HG03280 (cell line): ENCODE measurements at regions not wholly inside any gene's neighbourhood (a gene's known extent, or its start where the extent isn't known, plus 50 kb on each side); places are given as distances from the start of the nearest gene placed in this dataset.

Source experiments
- ATAC-seq: cut with Tn5 transposase; IDR thresholded peaks from one replicate; pipeline ENCODE4 v1.9.1; 2021; ENCODE audit warnings: mild to moderate bottlenecking, moderate library complexity; ENCODE audit not compliant: unreplicated experiment

DNA sequence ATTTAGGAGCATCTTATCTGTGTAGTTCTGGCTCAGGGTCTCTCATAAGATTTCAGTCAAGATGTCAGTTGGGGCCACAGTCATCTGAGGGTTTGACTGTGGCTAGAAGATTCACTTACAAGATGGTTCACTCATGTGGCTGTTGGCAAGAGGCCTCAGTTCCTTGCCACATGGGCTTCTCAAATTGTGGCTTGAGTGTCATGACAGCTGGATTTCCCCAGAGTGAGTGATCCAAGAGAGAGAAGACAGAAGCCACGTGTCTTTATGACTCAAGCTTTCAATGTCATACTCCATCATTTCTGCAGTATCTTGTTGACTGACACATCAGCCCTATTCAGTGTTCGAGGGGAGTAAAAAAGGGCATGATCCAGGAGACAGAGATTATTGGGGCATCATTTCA lies 131.3 kb upstream of the AP1S2 start:
- ATAC-seq, result no peak

DNA sequence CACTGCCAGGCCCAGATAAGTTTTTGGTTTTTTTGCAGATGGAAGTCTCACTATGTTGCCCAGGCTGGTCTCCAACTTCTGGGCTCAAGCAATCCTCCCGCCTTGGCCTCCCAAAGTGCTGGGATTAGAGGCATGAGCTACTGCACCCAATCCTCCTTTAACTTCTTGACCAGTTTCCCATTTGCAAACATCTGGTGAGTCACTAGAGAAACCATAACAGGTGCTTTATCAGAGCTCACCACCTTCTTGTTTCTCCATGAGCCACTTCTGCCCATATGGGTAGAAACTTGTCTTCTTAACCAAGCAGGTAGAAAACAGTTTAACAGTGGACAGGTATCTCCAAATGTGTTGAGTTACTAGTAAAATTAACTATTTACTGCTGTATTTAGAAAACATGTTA lies 128.4 kb upstream of the AP1S2 start:
- no peak for ATAC-seq

DNA sequence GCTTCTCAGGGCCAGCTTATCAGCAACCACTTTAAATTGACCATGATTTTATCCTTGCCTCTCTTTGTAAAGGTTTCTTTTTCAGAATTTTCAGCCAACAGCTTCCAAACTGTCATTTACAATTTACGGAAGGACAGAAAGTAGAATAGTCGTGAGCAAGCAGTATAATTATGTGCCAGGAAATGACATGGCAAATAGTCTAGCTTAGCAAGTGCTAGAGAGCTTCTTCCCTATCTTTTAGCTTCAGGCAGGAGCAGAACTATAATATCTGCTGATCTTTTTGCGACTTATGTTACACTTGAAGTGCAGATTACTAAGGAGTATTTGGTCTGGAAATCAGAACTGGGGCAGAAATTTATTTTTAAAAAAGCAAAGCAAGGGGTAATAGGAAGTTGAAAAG lies 123.0 kb upstream of the AP1S2 start:
- ATAC-seq, result no peak

DNA sequence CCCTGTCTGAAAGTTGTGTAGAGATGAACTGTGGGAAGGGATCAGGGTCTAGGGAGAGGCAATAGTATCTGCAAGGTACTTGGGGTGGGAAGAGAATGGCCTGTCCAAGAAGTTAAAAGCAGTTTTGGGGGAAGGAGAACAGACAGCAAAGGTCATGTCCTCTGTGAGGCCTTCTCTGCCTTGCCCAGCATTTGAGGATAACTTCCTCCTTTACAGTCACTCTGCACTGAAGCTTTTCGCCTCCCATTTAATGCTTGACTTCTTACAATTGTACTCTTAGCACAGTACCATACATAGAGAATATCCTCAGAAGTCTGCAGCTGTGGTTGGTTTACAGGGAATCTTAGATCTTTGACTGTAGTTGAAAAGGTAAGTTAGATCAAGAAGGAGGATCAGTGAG lies 121.8 kb upstream of the AP1S2 start:
- no peak for ATAC-seq

DNA sequence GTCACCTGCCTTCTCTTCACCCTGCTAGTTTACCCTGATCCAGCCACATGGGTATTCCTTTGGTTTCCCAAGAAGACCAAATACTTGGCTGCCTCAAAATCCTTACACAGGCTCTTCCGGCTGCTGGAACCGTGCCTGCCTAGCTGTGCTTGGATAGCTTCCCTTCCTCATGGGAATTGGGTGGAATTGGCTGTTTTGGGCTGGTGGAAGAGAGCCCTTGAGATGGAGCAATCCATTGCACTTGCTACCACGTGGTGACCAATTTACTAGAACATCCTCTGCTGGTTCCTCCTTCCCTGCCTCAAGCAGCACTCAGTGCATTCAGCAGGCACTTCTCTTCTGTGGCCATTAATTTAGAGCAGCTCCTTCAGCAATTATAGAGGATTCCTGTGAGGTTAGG lies 119.3 kb upstream of the AP1S2 start:
- ATAC-seq, result no peak

DNA sequence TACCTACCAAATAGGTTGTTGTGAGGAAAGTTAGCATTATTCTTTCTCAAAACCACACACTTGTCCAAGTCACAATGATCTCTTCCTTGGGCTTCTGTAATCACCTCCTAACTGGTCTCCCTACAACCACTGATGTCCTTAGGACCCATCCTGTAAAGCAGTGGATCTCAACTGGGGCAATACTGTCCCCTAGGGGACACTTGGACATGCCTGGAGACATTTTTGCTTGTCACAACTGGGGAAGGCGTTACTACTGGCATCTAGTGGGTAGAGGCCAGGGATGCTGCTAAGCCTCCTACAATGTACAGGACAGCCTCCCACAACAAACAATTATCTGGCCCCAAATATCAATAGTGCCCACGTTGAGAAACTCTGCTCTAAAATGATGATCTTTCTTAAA lies 118.7 kb upstream of the AP1S2 start:
- ATAC-seq, result no peak

DNA sequence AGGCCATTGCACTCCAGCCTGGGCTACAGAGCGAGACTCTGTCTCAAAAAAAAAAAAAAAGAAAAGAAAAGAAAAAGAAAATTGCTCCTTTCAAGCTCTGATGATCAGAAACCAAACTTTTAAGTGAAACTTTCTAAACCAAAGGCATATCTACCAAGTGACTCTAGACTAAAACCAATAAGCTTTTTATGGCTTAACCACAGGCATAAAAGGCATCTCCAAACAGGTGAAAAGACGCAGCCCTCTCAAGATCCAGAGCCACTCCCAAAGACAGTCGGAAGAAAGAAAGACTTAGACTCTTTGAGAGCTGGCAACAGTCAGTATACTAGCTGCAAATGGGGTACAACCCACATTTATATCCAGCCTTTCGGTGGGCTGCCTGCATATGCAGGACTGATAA lies 117.1 kb upstream of the AP1S2 start:
- ATAC-seq, result no peak

DNA sequence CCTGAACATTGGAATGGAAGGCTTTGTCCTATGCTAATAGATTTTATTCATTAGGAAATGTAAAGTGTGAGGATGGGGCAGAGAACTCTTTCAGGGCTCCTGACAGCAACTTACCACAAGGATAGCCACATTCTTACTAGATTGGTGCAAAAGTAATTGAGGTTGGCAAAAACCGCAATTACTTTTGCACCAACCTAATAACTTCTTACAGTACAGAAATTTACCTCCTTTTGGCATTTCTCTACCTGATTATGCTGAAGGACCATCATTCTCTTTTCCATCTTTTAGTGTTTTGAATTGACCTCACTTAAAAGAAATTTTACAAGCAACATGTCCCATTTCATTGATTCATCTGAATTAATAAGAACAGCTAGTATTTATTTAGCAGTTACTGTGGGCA lies 109.2 kb upstream of the AP1S2 start:
- no peak for ATAC-seq

DNA sequence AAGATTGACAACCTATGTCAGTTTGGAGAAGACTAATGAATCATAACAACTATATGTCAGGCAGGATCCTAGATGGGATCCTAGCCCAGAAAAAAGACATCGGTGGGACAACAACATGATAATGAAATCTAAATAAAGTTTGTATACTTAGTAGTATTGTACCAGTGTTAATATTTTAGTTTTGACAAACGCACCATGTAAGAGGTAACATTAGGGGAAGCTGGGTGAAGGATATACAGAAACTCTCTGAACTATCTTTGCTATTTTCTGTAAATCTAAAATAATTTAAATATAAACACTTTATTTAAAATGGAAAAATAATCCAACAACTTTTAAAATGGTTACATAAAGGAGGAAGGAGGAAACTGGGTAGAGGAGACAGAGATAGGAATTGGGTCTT lies 105.6 kb upstream of the AP1S2 start:
- no peak for ATAC-seq

DNA sequence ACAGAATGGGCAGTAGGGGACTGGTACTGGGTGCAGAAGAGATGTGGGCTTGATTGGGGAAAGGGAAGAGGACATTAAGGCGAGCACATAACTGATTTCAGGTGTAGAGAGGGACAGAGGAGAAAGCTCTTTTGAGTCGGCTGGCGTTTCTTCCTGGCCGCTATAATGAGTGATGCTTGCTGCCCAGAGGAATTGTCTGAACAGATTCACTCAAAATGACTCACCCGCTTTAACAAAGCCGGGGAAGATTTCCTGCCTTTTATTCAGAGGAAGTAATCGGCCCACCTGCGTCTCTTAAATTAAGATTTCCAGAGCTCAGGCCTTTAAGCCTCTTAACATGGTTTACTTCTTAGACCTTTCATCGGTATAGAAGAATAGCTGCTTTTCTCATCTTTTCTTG lies 102.1 kb upstream of the AP1S2 start:
- no peak for ATAC-seq

DNA sequence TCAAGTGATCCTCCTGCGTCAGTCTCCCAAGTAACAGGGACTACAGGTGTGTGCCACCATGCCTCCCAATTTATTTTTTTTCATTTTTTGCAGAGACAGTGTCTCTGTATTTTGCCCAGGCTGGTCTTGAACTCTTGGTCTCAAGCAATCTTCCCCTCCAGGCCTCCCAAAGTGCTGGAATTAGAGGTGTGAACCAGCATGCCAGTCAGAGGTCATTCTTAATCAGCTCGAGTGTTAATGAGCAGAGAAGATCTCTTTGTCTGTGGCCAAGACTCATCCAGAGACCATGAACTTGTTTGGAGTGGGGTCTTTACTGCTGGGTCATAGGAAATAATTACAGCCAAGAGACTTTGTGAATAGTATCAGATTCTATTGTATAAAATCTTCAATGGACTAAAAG lies 99.2 kb upstream of the AP1S2 start:
- no peak for ATAC-seq

DNA sequence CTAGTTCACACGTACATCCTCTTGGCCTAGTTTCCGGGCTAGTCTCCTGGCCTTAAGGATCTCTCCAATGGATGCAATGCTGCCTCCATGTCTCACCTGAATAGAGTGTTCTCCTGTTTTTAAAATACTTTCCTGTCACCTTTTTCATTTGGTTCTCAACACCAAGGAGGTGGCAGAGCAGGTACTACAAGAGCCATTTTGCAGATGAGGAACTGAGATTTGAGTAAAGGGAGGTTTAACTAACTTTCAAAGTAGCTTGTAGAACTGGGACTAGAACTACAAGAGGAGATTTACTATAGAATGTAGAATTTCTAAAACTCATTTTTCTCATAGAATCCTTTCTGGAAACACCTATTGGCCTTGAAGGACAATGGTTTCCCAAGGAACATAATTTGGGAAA lies 97.6 kb upstream of the AP1S2 start:
- no peak for ATAC-seq

DNA sequence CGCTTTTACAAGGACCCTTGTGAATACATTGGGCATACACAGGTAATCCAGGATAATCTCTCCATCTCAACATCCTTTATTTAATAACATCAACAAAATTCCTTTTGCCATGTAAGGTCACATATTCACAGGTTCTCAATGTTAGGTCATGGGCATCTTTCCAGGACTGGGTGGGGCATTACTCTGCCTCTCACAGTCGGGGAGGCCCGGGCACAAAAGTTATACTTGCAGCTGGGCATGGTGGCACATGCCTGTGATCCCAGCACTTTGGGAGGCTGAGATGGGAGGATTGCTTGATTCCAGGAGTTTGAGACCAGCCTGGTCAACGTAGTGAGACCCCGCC lies 93.7 kb upstream of the AP1S2 start:
- ATAC-seq, result no peak

DNA sequence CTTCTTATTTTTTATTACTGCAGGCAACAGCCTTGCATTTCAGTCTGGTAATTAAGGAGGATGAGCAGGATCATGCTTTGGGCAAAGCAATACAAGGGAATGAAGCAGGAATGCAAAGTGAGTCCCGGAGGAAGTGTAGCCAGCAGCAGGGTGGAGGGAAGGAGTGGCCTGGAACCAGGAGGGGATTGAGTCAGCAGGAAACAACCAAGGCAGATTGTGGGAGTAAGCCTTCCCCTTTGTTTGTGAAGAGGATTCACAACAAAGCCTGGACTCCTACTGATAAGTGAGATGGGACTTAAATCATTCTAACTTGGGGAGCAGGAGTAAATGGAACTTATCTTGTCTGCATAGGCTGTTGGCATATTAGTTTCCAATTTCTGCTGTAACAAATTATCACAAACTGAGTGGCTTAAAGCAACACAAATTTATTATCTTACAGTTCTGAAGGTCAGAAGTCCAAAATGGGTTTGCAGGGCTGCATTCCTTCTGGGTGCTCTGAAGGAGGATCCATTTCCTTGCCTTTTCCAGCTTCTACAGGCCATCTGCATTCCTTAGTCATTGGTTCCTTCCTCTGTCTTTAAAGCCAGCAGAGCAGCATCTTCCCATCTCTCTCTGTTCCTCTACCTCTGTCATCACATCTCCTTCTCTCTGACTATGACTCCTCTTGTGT lies 93.2 kb upstream of the AP1S2 start:
- ATAC-seq, result no peak

DNA sequence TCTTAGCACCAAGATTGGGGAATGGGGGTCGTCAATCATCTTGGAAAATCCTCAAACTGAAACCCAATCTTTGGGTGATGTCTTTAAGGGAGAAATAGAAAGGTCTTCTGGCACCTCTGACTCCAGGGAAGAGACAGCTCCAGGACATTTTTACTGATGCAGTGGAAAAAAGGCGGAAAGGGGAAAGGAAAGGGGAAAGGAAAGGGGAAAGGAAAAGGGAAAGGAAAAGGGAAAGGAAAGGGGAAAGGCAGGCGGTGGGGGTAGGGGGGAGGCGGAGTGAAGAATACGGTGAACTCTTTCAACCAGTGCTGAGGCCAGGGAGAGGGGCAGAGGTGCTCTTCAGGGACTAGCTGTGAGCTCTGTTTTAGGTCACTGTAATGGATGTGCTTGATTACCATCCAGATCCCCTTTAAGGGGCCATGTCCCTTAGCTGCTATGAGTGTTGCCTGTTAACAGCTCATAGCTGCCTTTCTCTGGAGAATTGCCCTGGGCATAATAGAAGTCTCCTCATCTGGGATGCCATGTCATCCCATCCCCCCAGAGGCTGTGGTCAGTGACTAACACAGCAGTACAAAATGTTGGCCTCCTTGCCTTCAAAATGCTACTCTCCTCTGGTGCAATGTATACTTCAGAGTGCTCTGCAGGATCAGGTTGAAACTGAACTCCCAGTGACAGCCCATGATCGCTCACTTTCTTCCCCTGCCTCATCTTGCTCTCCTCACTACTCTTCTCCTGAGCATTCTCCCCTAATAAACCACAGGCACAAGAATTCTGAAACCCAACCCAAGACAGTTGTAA lies 92.4 kb upstream of the AP1S2 start:
- no peak for ATAC-seq

DNA sequence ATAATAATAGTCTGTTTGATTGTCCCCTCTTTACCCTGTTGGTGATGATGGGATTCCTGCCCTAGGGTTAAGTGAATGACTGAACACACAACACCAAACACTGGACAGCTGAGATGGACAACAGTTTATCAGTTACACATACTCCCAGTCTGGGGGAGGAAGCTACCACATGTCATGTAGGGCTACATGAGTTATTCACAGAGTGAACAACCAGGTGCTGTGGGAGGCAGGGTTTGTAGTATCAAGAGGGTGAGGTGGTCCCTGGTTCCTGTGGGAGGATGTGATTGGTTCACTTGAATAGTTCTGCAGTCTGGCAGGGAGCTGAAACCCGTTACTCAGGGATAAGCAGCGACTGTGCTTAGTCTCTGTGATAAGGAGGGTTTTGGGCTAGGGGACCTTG lies 88.8 kb upstream of the AP1S2 start:
- no peak for ATAC-seq

DNA sequence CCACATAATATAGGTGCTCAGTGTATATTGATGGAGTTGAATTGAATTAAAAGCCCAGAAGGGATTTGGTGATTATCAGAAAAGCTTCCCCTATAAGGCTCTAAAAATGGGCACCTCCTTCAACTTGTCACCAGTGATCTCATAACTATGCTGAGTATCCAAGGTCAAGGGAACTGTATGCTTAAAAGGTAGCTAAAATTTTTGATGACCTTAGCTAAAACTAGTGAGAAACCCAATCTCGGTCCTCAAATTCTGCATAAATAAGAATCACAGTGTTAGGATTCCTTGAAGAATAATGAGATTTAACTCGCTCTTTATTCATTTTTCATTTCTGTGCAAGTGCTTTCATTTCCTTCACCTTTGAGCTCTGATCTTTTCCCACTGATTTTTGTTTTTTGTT lies 87.7 kb upstream of the AP1S2 start:
- no peak for ATAC-seq

DNA sequence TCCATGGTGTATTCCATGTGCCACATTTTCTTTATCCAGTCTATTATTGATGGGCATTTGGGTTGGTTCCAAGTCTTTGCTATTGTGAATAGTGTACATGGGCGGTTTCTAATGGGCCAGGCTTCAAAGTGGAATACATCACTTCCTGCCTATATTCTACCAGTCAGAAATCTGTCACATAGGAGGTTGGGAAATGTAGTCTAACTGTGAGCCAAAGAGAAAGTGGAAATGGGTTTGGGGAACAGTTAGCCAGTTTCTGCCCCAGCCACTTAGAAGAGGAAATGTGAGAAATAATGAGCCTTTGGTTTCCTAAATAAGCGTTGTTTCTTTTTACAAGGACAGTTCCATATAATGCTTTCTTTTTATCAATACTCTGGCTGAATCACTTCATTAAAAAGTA lies 85.1 kb upstream of the AP1S2 start:
- no peak for ATAC-seq

DNA sequence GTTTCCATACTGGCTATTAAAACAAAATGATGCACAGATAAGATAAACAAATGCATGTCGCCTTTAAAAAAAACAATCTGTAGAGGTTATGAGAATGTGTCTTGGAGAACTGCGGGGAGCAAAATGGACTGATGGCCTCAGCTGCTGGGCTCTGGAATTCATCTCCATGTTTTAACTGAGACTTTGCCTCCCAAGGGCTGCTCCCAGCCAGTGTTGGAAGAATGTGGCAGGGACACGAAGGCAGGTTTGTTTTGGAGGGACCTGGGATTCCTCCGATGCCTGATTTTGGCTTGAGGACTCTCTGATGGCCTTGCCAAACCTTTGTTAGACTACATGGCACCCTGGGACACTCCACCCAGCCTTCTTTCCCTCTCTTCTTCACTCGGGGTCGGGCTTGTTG lies 83.5 kb upstream of the AP1S2 start:
- ATAC-seq, result no peak

DNA sequence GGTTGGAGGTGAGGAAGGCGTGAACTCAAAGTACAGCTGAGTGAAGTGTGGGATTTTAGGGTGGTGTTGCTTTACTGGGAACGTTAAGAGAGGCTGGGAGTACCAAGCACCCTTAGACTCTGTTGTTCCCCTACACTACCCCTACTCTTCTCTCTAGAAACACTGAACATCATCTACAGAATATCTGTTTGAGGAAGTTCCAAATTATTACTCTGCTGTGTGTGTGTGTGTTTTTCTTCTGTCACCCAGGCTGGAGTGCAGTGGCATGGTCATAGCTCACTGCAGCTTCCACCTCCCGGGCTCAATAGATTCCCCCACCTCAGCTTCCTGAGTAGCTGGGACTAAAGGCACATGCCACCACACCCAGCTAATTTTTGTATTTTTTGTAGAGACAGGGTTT lies 76.7 kb upstream of the AP1S2 start:
- no peak for ATAC-seq

DNA sequence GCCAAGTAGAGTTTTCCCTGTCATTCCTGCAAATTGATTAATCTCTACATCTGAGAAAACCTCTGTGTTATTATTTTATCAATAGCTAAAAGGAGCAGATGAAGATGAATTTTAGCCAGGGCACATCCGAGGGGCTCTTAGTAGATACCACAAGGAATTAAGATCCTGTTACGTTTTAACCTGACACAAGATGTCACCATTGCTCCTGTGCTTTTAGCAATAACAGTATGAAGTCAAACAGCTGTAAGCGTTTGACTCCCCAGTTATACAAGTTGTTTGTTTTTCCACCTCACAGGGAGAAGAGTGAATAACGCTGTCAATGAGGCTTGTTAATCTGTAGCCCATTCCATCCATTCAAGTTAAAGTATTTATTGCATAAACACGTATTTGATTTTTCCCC lies 76.0 kb upstream of the AP1S2 start:
- ATAC-seq, result no peak

DNA sequence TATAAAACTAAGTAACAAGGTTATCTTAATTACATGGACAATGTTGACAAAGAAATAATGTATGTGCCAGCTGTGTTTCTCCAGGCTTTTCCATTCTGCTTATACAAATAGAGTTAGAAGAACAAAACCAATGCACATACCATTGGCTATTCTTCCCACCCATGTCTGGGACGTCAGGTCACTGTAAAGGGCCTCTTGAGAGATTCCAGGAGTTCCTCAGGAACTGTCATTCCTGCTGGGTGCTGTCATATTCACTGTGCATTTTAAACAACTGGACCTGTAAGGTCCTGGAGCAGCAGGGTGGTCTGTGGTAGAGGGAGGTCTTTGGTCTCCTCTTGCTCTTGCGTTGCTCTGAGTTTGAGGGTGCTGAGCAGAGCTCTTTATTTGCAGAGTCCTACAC lies 74.6 kb upstream of the AP1S2 start:
- ATAC-seq, result no peak

DNA sequence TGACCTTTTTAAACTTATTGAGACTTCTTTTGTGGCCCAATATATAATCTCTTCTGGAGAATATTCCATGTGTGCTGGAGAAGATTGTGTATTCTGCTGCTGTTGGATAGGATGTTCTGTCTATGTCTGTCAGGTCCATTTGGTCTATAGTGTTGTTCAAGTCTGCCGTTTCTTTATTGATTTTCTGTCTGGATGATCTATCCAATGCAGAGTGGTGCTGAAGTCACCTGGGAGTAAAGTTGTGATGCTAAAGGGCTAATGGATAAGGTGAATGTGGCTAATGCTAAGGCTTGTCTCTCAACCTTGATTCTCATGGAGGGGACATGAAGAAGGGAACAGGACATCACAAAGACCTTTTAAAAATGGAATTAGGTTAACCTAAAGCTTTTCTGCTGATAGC lies 72.0 kb upstream of the AP1S2 start:
- no peak for ATAC-seq
